ENCODE measurements at regions not wholly inside any gene's neighbourhood (a gene's known extent, or its start where the extent isn't known, plus 50 kb on each side); places are given as distances from the start of the nearest gene placed in this dataset.

GRCh38 chr13:80753866-80754265 lies 412.9 kb upstream of the SPRY2 start:
- TF ChIP-seq CTCF (IDR thresholded peaks at IDR 0.05), result no peak
- ATAC-seq (no peak), DNase-seq (no peak)
- no peaks in the 10 kb centered on the region for H3K4me1 ChIP-seq
- no peak overlapping the region for H3K4me3 ChIP-seq
- no peaks in the 10 kb centered on the region for H3K9me3 ChIP-seq
- intact Hi-C loops (cut with DNase I), result no loop called here
- H3K27me3 ChIP-seq, result no peaks in the 10 kb centered on the region
- no peaks in the 10 kb centered on the region for H3K36me3 ChIP-seq
- no peak overlapping the region for H3K27ac ChIP-seq

- Histone ChIP-seq H3K36me3 (no peaks in the 10 kb centered on the region), H3K27me3 (no peaks in the 10 kb centered on the region), H3K4me3 (no peak overlapping the region), H3K27ac (no peak overlapping the region), H3K4me1 (no peaks in the 10 kb centered on the region), H3K9me3 (no peaks in the 10 kb centered on the region)
- no peak for TF ChIP-seq CTCF (IDR thresholded peaks at IDR 0.05)
- DNase-seq (no peak), ATAC-seq (no peak)
- intact Hi-C loops (cut with DNase I), result no loop called here
Observed at GRCh38 chr13:80751854-80752253, 410.9 kb upstream of the SPRY2 start.

- intact Hi-C loops (cut with DNase I), result no loop called here
- no peak for TF ChIP-seq CTCF (IDR thresholded peaks at IDR 0.05)
- ATAC-seq, result no peak
Observed at GRCh38 chr13:80744147-80744914, 403.4 kb upstream of the SPRY2 start.

GRCh38 chr13:80742033-80742432 lies 401.1 kb upstream of the SPRY2 start:
- H3K4me3 ChIP-seq, result no peak overlapping the region
- H3K27me3 ChIP-seq, result no peaks in the 10 kb centered on the region
- H3K9me3 ChIP-seq, result no peaks in the 10 kb centered on the region
- H3K4me1 ChIP-seq, result no peaks in the 10 kb centered on the region
- H3K36me3 ChIP-seq, result no peaks in the 10 kb centered on the region
- no peak for DNase-seq
- no peak overlapping the region for H3K27ac ChIP-seq
- no peak for TF ChIP-seq CTCF (IDR thresholded peaks at IDR 0.05)
- intact Hi-C loops (cut with DNase I), result no loop called here
- ATAC-seq, result no peak

More at GRCh38 chr13:80744147-80744914, 403.4 kb upstream of the SPRY2 start:
- Histone ChIP-seq H3K9me3 (no peaks in the 10 kb centered on the region), H3K36me3 (no peaks in the 10 kb centered on the region), H3K27ac (no peak overlapping the region), H3K27me3 (no peaks in the 10 kb centered on the region), H3K4me1 (no peaks in the 10 kb centered on the region), H3K4me3 (no peak overlapping the region)
- DNase-seq, result no peak

GRCh38 chr13:80740071-80740470 lies 399.1 kb upstream of the SPRY2 start:
- intact Hi-C loops (cut with DNase I), result no loop called here
- Histone ChIP-seq H3K27ac (no peak overlapping the region), H3K4me1 (no peaks in the 10 kb centered on the region), H3K36me3 (no peaks in the 10 kb centered on the region), H3K4me3 (no peak overlapping the region), H3K27me3 (no peaks in the 10 kb centered on the region), H3K9me3 (no peaks in the 10 kb centered on the region)
- no peak for TF ChIP-seq CTCF (IDR thresholded peaks at IDR 0.05)
- no peak for ATAC-seq
- no peak for DNase-seq

- no peaks in the 10 kb centered on the region for H3K9me3 ChIP-seq
- H3K4me3 ChIP-seq, result no peak overlapping the region
- DNase-seq (no peak), ATAC-seq (no peak)
- H3K4me1 ChIP-seq, result no peaks in the 10 kb centered on the region
- H3K36me3 ChIP-seq, result no peaks in the 10 kb centered on the region
- intact Hi-C loops (cut with DNase I), result no loop called here
- no peak for TF ChIP-seq CTCF (IDR thresholded peaks at IDR 0.05)
- no peak overlapping the region for H3K27ac ChIP-seq
- no peaks in the 10 kb centered on the region for H3K27me3 ChIP-seq
Observed at GRCh38 chr13:80737513-80737912, 396.6 kb upstream of the SPRY2 start.
